Prostate gland (tissue), 2 donors: ENCODE measurements at regions not wholly inside any gene's neighbourhood (a gene's known extent, or its start where the extent isn't known, plus 50 kb on each side); places are given as distances from the start of the nearest gene placed in this dataset.

Experiments
- CTCF ChIP-seq, 4 experiments: fragments of 200-600 bp in 2 of 4; fragments of 450-650 bp in 2 of 4; sonication (generic) in 2 of 4; IDR thresholded peaks; 1 replicate in 3 of 4; 2 replicates in 1 of 4; pipeline ENCODE4 v1.5.1; 2016 to 2019; ENCODE audit warnings: antibody characterized with exemption in 4 of 4, mild to moderate bottlenecking in 2 of 4, moderate library complexity in 2 of 4
- POLR2A ChIP-seq: fragments of 450-650 bp; IDR thresholded peaks from one replicate; pipeline ENCODE4 v1.6.1; 2016; ENCODE audit warnings: antibody characterized with exemption, mild to moderate bottlenecking

- TF ChIP-seq POLR2A (no peak), CTCF (IDR thresholded peaks at IDR 0.05) (no peak)
Observed at GRCh38 chr5:17918373-17919104, 284.3 kb downstream of the TAF11L14 start.
